ENCODE measurements at regions not wholly inside any gene's neighbourhood (a gene's known extent, or its start where the extent isn't known, plus 50 kb on each side); places are given as distances from the start of the nearest gene placed in this dataset.

- TF ChIP-seq CTCF (IDR thresholded peaks at IDR 0.05) (no peak), POLR2AphosphoS5 (IDR thresholded peaks at IDR 0.05) (no peak), EP300 (IDR thresholded peaks at IDR 0.05) (no peak), POLR2A (IDR thresholded peaks at IDR 0.05) (no peak)
These were observed 152.6 kb upstream of the C1orf174 start for GRCh38 chr1:4052657-4053056.
